ENCODE measurements at regions not wholly inside any gene's neighbourhood (a gene's known extent, or its start where the extent isn't known, plus 50 kb on each side); places are given as distances from the start of the nearest gene placed in this dataset.

GRCh38 chr2:180572346-180572745, 408.1 kb upstream of the UBE2E3 start:
- TF ChIP-seq CTCF (conservative IDR thresholded peaks at IDR 0.05; ENCODE audit: low read depth, low read length) (no peak), EZH2 (IDR thresholded peaks at IDR 0.05; ENCODE audit: low read length, unreplicated experiment) (no peak)
